Smooth muscle cell (in vitro differentiated cells): ENCODE measurements at regions not wholly inside any gene's neighbourhood (a gene's known extent, or its start where the extent isn't known, plus 50 kb on each side); places are given as distances from the start of the nearest gene placed in this dataset.
A peak's percentile ranks its signal among the peaks of the same experiment; 100 is the strongest.

Experiments used
- DNase-seq: peaks from one replicate; lab custom pipeline; 2025; ENCODE audit not compliant: unreplicated experiment; lab: John Stamatoyannopoulos, UW
- H2AFZ ChIP-seq: fragments of 200-600 bp; sonication (generic); 2 replicates; pipeline ENCODE4 v1.6.0; 2016; ENCODE audit warnings: antibody characterized with exemption, low read depth, mild to moderate bottlenecking
- H3F3A ChIP-seq: fragments of 200-600 bp; sonication (generic); 2 replicates; pipeline ENCODE4 v1.6.0; 2017; ENCODE audit warnings: antibody characterized with exemption, low read depth
- H3K27ac ChIP-seq: fragments of 200-600 bp; sonication (generic); 2 replicates; pipeline ENCODE4 v1.5.1; 2016; ENCODE audit warnings: low read depth, mild to moderate bottlenecking
- H3K27me3 ChIP-seq: fragments of 200-600 bp; sonication (generic); 2 replicates; pipeline ENCODE4 v1.6.1; 2016; ENCODE audit warnings: low read depth, mild to moderate bottlenecking
- H3K36me3 ChIP-seq: fragments of 200-600 bp; sonication (generic); 2 replicates; pipeline ENCODE4 v1.5.1; 2016; ENCODE audit warnings: low read depth
- H3K4me1 ChIP-seq: fragments of 200-600 bp; sonication (generic); 2 replicates; pipeline ENCODE4 v1.5.1; 2016; ENCODE audit warnings: low read depth
- H3K4me2 ChIP-seq: fragments of 200-600 bp; sonication (generic); 2 replicates; pipeline ENCODE4 v1.6.0; 2016; ENCODE audit warnings: mild to moderate bottlenecking
- H3K4me3 ChIP-seq: fragments of 200-600 bp; sonication (generic); 2 replicates; pipeline ENCODE4 v1.5.1; 2016; ENCODE audit warnings: mild to moderate bottlenecking
- H3K79me2 ChIP-seq: fragments of 200-600 bp; sonication (generic); 2 replicates; pipeline ENCODE4 v1.6.0; 2016; ENCODE audit warnings: low read depth, mild to moderate bottlenecking
- H3K9ac ChIP-seq: fragments of 200-600 bp; sonication (generic); 2 replicates; pipeline ENCODE4 v1.6.0; 2016; ENCODE audit warnings: low read depth
- H3K9me3 ChIP-seq: fragments of 200-600 bp; sonication (generic); replicated peaks from 2 replicates; pipeline ENCODE4 v1.5.1; 2016; ENCODE audit warnings: low read depth
- H4K20me1 ChIP-seq: fragments of 200-600 bp; sonication (generic); 2 replicates; pipeline ENCODE4 v1.6.0; 2016; ENCODE audit warnings: low read depth
- WGBS: methylation state at CpG from one replicate; pipeline ENCODE4 v1.1.7; 2016; ENCODE audit warnings: low lambda C conversion rate; 5-methylcytosine and 5-hydroxymethylcytosine counted together
- TF ChIP-seq, protein P1 (sequence below): fragments of 200-600 bp; sonication (generic); IDR thresholded peaks from 2 replicates; pipeline ENCODE4 v1.5.1; 2017; ENCODE audit warnings: borderline replicate concordance, mild to moderate bottlenecking, antibody characterized with exemption; ENCODE audit not compliant: insufficient read depth, poor library complexity, severe bottlenecking

DNA sequence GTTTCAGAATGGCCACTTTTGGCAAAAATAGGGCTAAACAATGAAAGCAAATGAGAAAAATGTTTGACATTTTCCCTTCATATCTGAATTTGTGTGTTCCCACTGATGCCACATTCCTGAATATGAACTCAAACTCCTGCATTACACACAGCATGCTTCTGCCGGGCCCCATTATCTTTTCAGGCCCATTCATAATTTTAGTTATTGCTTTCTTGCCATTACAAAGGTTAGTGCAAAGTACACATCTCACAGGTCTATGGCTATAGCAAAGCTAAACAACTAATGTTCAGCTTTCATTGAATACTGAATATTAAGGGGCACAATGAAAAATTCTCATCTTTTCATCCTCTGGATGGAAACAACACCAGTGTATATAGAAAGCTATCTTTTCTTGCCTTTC is 568.9 kb upstream of the ZNF608 start:
- H2AFZ ChIP-seq, result no peak overlapping the region
- no peak overlapping the region for H3K4me3 ChIP-seq
- H4K20me1 ChIP-seq, result no peaks in the 10 kb centered on the region

DNA sequence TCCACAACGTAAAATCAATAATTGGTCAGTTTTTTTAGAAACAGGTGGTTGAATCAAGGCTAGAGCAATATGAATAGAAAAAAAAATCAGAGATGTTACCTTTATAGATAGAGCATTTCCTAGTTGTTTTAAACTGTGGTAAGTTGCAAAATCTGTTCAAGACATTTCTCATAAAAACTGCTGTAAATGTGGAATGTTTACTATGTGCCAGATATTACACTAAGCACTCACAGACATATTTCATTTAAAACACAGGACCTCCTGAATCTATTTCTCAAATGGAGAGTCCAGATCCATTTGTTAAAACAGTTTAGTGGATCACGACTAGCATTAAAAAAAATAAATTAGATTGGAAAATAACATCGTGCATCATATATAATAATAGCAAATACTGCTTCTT is 570.0 kb upstream of the ZNF608 start:
- 88% methylated on average over 3 of the region's 3 CpGs for WGBS
- TF ChIP-seq, protein P1, sequence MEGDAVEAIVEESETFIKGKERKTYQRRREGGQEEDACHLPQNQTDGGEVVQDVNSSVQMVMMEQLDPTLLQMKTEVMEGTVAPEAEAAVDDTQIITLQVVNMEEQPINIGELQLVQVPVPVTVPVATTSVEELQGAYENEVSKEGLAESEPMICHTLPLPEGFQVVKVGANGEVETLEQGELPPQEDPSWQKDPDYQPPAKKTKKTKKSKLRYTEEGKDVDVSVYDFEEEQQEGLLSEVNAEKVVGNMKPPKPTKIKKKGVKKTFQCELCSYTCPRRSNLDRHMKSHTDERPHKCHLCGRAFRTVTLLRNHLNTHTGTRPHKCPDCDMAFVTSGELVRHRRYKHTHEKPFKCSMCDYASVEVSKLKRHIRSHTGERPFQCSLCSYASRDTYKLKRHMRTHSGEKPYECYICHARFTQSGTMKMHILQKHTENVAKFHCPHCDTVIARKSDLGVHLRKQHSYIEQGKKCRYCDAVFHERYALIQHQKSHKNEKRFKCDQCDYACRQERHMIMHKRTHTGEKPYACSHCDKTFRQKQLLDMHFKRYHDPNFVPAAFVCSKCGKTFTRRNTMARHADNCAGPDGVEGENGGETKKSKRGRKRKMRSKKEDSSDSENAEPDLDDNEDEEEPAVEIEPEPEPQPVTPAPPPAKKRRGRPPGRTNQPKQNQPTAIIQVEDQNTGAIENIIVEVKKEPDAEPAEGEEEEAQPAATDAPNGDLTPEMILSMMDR, result no peak
- Histone ChIP-seq H3K36me3 (no peaks in the 10 kb centered on the region), H3K9ac (no peak overlapping the region), H4K20me1 (no peaks in the 10 kb centered on the region), H3K4me1 (peaks cover 16% of the 10 kb centered on the region), H2AFZ (no peak overlapping the region), H3K4me2 (peak overlapping the region; percentile 72), H3K27me3 (no peaks in the 10 kb centered on the region), H3F3A (no peaks in the 10 kb centered on the region), H3K27ac (no peak overlapping the region), H3K4me3 (no peak overlapping the region), H3K79me2 (no peaks in the 10 kb centered on the region), H3K9me3 (no peaks in the 10 kb centered on the region)
- no peak for DNase-seq

More for the DNA sequence above, 568.9 kb upstream of the ZNF608 start:
- no peak for DNase-seq
- Histone ChIP-seq H3K27ac (no peak overlapping the region), H3K79me2 (no peaks in the 10 kb centered on the region), H3K36me3 (no peaks in the 10 kb centered on the region), H3K9me3 (no peaks in the 10 kb centered on the region), H3K9ac (no peak overlapping the region), H3K4me2 (no peak overlapping the region), H3K4me1 (peaks cover 16% of the 10 kb centered on the region), H3K27me3 (no peaks in the 10 kb centered on the region), H3F3A (no peaks in the 10 kb centered on the region)
- WGBS, result 46% methylated on average over 1 of the region's 1 CpG
- TF ChIP-seq, protein P1, result no peak

DNA sequence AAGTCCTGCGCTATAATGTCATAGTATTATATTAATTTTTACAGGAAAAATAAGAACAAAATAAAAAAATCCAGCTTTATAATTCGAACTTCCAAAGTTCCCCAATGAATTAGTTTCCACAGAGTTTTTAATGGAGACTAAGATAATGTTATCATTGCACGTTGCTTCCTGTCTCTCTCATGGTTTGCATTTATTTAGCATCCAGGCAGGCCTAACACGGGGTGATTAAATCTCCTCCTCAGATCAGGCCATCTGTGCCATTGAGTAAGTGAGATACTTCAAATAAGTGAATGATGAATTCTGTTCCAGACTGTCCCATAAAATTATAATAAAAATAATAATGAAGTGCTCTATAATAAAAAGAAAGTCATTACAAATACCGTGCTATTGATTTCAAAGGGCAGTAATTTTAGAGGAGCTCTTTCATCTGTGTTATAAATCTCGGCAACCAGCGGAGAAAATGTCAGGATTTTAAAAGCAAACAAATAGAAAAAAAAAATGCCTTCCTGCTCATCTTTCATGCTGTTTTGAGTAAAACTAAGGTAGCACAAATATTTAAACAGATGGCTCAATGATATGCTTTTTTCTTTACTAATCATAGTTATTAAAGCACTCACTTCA is 570.6 kb upstream of the ZNF608 start:
- Histone ChIP-seq H3K4me1 (peaks cover 16% of the 10 kb centered on the region), H3K4me2 (peak overlapping the region; percentile 72), H4K20me1 (no peaks in the 10 kb centered on the region), H3K9ac (no peak overlapping the region), H3K79me2 (no peaks in the 10 kb centered on the region), H3K4me3 (no peak overlapping the region), H2AFZ (peak overlapping the region; percentile 1), H3K27me3 (no peaks in the 10 kb centered on the region), H3K9me3 (no peaks in the 10 kb centered on the region), H3F3A (no peaks in the 10 kb centered on the region), H3K27ac (no peak overlapping the region), H3K36me3 (no peaks in the 10 kb centered on the region)
- TF ChIP-seq, protein P1, result no peak
- DNase-seq, result no peak
- 52% methylated on average over 7 of the region's 7 CpGs for WGBS

DNA sequence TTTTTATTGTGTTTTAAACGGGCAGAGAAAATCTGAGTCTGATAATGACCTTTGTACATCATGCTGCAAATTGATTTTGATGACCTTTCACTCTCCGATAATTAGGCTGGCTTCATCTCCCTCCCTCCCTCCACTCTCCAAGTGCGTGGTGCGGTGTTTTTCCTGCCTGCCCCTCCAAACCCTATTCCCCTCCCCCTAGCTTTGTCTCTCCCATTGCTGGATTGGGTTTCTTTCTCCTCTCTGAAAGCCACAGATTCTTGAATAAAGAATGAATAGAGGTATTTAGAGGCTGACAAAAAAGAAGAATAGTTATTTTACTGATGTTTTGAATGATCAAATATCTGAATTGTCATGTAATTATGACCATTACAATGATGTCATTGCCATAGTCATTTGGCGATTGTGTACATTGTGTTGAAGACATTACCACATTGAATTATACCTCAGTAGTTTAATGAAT is 571.1 kb upstream of the ZNF608 start:
- TF ChIP-seq, protein P1, result no peak

More for the DNA sequence above, 571.1 kb upstream of the ZNF608 start:
- no peak overlapping the region for H3K9ac ChIP-seq
- no peaks in the 10 kb centered on the region for H3K36me3 ChIP-seq
- no peaks in the 10 kb centered on the region for H3K79me2 ChIP-seq
- H3K27ac ChIP-seq, result no peak overlapping the region
- no peaks in the 10 kb centered on the region for H3K27me3 ChIP-seq
- no peaks in the 10 kb centered on the region for H4K20me1 ChIP-seq
- no peak overlapping the region for H3K4me3 ChIP-seq
- H3K9me3 ChIP-seq, result no peaks in the 10 kb centered on the region
- WGBS, result 63% methylated on average over 5 of the region's 5 CpGs
- no peak overlapping the region for H3K4me2 ChIP-seq
- H3K4me1 ChIP-seq, result peaks cover 16% of the 10 kb centered on the region
- no peak for DNase-seq
- H3F3A ChIP-seq, result no peaks in the 10 kb centered on the region
- peak overlapping the region; percentile 1 for H2AFZ ChIP-seq
